CD14-positive monocyte (primary cell): ENCODE measurements at regions not wholly inside any gene's neighbourhood (a gene's known extent, or its start where the extent isn't known, plus 50 kb on each side); places are given as distances from the start of the nearest gene placed in this dataset.

ENCODE experiments used
- DNase-seq, 3 donors: peaks; one replicate each; pipeline ENCODE4 v3.0.0-alpha.2; 2011 to 2022
- H2AFZ ChIP-seq: 2 replicates; pipeline ENCODE4 v1.6.0; 2012; ENCODE audit warnings: mild to moderate bottlenecking, low read depth, low read length, inconsistent platforms; ENCODE audit not compliant: insufficient read depth, poor library complexity, severe bottlenecking
- H3K27ac ChIP-seq, 2 donors: 1 replicate in 1 of 2; 2 replicates in 1 of 2; pipeline ENCODE4 v1.5.1; 2012 to 2013; ENCODE audit warnings: low read length in 2 of 2, control low read depth in 1 of 2, inconsistent platforms in 1 of 2, low read depth in 1 of 2, mild to moderate bottlenecking in 1 of 2
- H3K27me3 ChIP-seq, 2 donors: one replicate each; pipeline versions ENCODE4 v1.6.0 to v1.6.1; 2011 to 2013; ENCODE audit warnings: low read length in 2 of 2; ENCODE audit not compliant: control insufficient read depth in 2 of 2, insufficient read depth in 2 of 2
- H3K36me3 ChIP-seq, 2 donors: replicated peaks in 1 of 2; 1 replicate in 1 of 2; 2 replicates in 1 of 2; pipeline versions ENCODE4 v1.5.1 to v1.6.1; 2012 to 2013; ENCODE audit warnings: low read length in 2 of 2, control low read depth in 1 of 2, inconsistent platforms in 1 of 2, mild to moderate bottlenecking in 1 of 2; ENCODE audit not compliant: insufficient read depth in 2 of 2, control insufficient read depth in 1 of 2
- H3K4me1 ChIP-seq, 2 donors: 1 replicate in 1 of 2; 2 replicates in 1 of 2; pipeline versions ENCODE4 v1.5.1 to v1.6.1; 2012 to 2013; ENCODE audit warnings: low read length in 2 of 2, control low read depth in 1 of 2, inconsistent platforms in 1 of 2, mild to moderate bottlenecking in 1 of 2, moderate library complexity in 1 of 2; ENCODE audit not compliant: insufficient read depth in 2 of 2, control insufficient read depth in 1 of 2
- H3K4me2 ChIP-seq: replicated peaks from 2 replicates; pipeline ENCODE3; 2012; ENCODE audit warnings: low read length, moderate library complexity, mild to moderate bottlenecking; ENCODE audit not compliant: poor library complexity, severe bottlenecking; ENCODE audit errors: extremely low read depth
- H3K4me3 ChIP-seq, 3 experiments: fragments of 200-600 bp in 1 of 3; sonication (generic) in 1 of 3; replicated peaks in 1 of 3; 1 replicate in 2 of 3; 2 replicates in 1 of 3; pipeline ENCODE4 v1.5.1; 2011 to 2013; ENCODE audit warnings: low read length in 3 of 3, mild to moderate bottlenecking in 3 of 3, control low read depth in 2 of 3, low read depth in 2 of 3, inconsistent platforms in 1 of 3, moderate library complexity in 1 of 3
- H3K79me2 ChIP-seq: 2 replicates; pipeline ENCODE4 v1.6.0; 2012; ENCODE audit warnings: mild to moderate bottlenecking, control low read depth, inconsistent platforms, low read length, moderate library complexity; ENCODE audit not compliant: insufficient read depth
- H3K9ac ChIP-seq: 2 replicates; pipeline ENCODE4 v1.6.0; 2017; ENCODE audit warnings: low read length, mild to moderate bottlenecking; ENCODE audit not compliant: insufficient read depth, poor library complexity, severe bottlenecking
- H3K9me3 ChIP-seq, 2 donors: replicated peaks in 1 of 2; 1 replicate in 1 of 2; 2 replicates in 1 of 2; pipeline versions ENCODE4 v1.5.1 to v1.6.1; 2012 to 2013; ENCODE audit warnings: low read length in 2 of 2, control low read depth in 1 of 2; ENCODE audit not compliant: control insufficient read depth in 1 of 2, insufficient read depth in 1 of 2
- H4K20me1 ChIP-seq: 2 replicates; pipeline ENCODE4 v1.6.0; 2012; ENCODE audit warnings: mild to moderate bottlenecking, low read length, control low read depth, moderate library complexity; ENCODE audit not compliant: insufficient read depth
- H3K27ac Mint-ChIP-seq, 7 donors: one replicate each; pipeline ENCODE4 v1.8.0; 2020; ENCODE audit warnings: mild to moderate bottlenecking in 7 of 7, mixed read lengths in 7 of 7, moderate library complexity in 6 of 7, inconsistent platforms in 2 of 7
- H3K27me3 Mint-ChIP-seq, 3 donors: one replicate each; pipeline ENCODE4 v1.8.0; 2021 to 2022; ENCODE audit warnings: low read depth in 3 of 3, mild to moderate bottlenecking in 3 of 3, mixed read lengths in 3 of 3, moderate library complexity in 3 of 3, inconsistent platforms in 1 of 3
- H3K36me3 Mint-ChIP-seq, 2 donors: one replicate each; pipeline ENCODE4 v1.8.0; 2020; ENCODE audit warnings: mixed read lengths in 2 of 2, inconsistent platforms in 1 of 2, mild to moderate bottlenecking in 1 of 2
- H3K4me1 Mint-ChIP-seq: one replicate; pipeline ENCODE4 v1.8.0; 2020; ENCODE audit warnings: mild to moderate bottlenecking, mixed read lengths
- H3K4me3 Mint-ChIP-seq, 2 donors: one replicate each; pipeline ENCODE4 v1.8.0; 2020; ENCODE audit warnings: mild to moderate bottlenecking in 2 of 2, mixed read lengths in 2 of 2, moderate library complexity in 1 of 2
- H3K9me3 Mint-ChIP-seq, 7 donors: one replicate each; pipeline ENCODE4 v1.8.0; 2020 to 2022; ENCODE audit warnings: mixed read lengths in 7 of 7, mild to moderate bottlenecking in 6 of 7, moderate library complexity in 6 of 7, inconsistent platforms in 2 of 7
- CTCF ChIP-seq: fragments of 200-600 bp; IDR thresholded peaks from one replicate; pipeline ENCODE4 v1.8.0; 2022; ENCODE audit warnings: antibody characterized with exemption, mild to moderate bottlenecking
- WGBS: methylation state at CpG from one replicate; pipeline ENCODE4 v1.1.5; 2013; ENCODE audit warnings: missing lambda C conversion rate; ENCODE audit not compliant: insufficient coverage; 5-methylcytosine and 5-hydroxymethylcytosine counted together
- intact Hi-C, 2 donors: fragments of 100-400 bp; cut with micrococcal nuclease; formaldehyde crosslinking; loops; one replicate each; pipeline versions ENCODE4 v1.15.0 to v1.15.1; 2023

- Histone ChIP-seq H3K36me3 (no peaks in the 10 kb centered on the region), H3K9me3 (no peaks in the 10 kb centered on the region), H3K27ac (no peak overlapping the region), H3K4me1 (peaks cover 0 to 9% of the 10 kb centered on the region in 2 donors), H3K27me3 (no peaks in the 10 kb centered on the region), H3K4me2 (no peak overlapping the region), H3K9ac (no peak overlapping the region), H3K4me3 (no peak overlapping the region), H4K20me1 (no peaks in the 10 kb centered on the region), H3K79me2 (no peaks in the 10 kb centered on the region), H2AFZ (no peak overlapping the region)
- no peak for DNase-seq
- intact Hi-C loops, result no loop called here
- Mint-ChIP-seq H3K27ac (no peak overlapping the region), H3K4me1 (peaks cover 9% of the 10 kb centered on the region), H3K27me3 (peaks cover 0 to 6% (median 0%) of the 10 kb centered on the region in 3 donors), H3K4me3 (no peak overlapping the region), H3K36me3 (no peaks in the 10 kb centered on the region), H3K9me3 (peaks cover 0 to 1% (median 0%) of the 10 kb centered on the region in 7 donors)
- no peak for TF ChIP-seq CTCF
- WGBS, result 100% methylated on average over 1 of the region's 6 CpGs
Measured at GRCh38 chr14:66041582-66041981, 444.6 kb upstream of the CCDC196 start.

- H3K9ac ChIP-seq, result no peak overlapping the region
- no peak for TF ChIP-seq CTCF
- H3K9me3 ChIP-seq, result no peaks in the 10 kb centered on the region
- no peaks in the 10 kb centered on the region for H3K27me3 ChIP-seq
- H3K4me1 ChIP-seq, result peaks cover 0 to under 1% of the 10 kb centered on the region in 2 donors
- intact Hi-C loops, result no loop called here
- H3K79me2 ChIP-seq, result no peaks in the 10 kb centered on the region
- no peaks in the 10 kb centered on the region for H3K4me1 Mint-ChIP-seq
- H3K27me3 Mint-ChIP-seq, result peaks cover 0 to 4% (median 0%) of the 10 kb centered on the region in 3 donors
- no peak overlapping the region for H3K27ac ChIP-seq
- no peak overlapping the region for H3K4me2 ChIP-seq
- no peak overlapping the region for H3K4me3 ChIP-seq
- no peak overlapping the region for H3K27ac Mint-ChIP-seq
- no peak overlapping the region for H3K4me3 Mint-ChIP-seq
- no peak for DNase-seq
- H3K36me3 Mint-ChIP-seq, result no peaks in the 10 kb centered on the region
- no peaks in the 10 kb centered on the region for H3K36me3 ChIP-seq
- H4K20me1 ChIP-seq, result no peaks in the 10 kb centered on the region
- H3K9me3 Mint-ChIP-seq, result peaks cover 0 to 3% (median 0%) of the 10 kb centered on the region in 7 donors
- H2AFZ ChIP-seq, result no peak overlapping the region
Measured at GRCh38 chr14:66043921-66044320, 442.2 kb upstream of the CCDC196 start.
